Liver (tissue), 3 donors: ENCODE measurements at regions not wholly inside any gene's neighbourhood (a gene's known extent, or its start where the extent isn't known, plus 50 kb on each side); places are given as distances from the start of the nearest gene placed in this dataset.

Experiments
- ATF3 ChIP-seq: IDR thresholded peaks from 2 replicates; pipeline ENCODE4 v1.6.1; 2016; ENCODE audit warnings: antibody characterized with exemption
- CTCF ChIP-seq: fragments of 150-350 bp; IDR thresholded peaks from 2 replicates; pipeline ENCODE4 v1.5.1; 2017; ENCODE audit warnings: improper control_type of control experiment, low read depth, low read length; ENCODE audit not compliant: missing input control
- REST ChIP-seq: IDR thresholded peaks from 2 replicates; pipeline ENCODE4 v1.6.1; 2016; ENCODE audit warnings: antibody characterized with exemption, mild to moderate bottlenecking
- RXRA ChIP-seq, 2 donors: IDR thresholded peaks; 2 replicates each; pipeline ENCODE4 v1.6.1; 2017 to 2018; ENCODE audit warnings: antibody characterized with exemption in 2 of 2, mild to moderate bottlenecking in 1 of 2
- SP1 ChIP-seq: IDR thresholded peaks from 2 replicates; pipeline ENCODE4 v1.6.1; 2018; ENCODE audit warnings: antibody characterized with exemption, mild to moderate bottlenecking
- ZBTB33 ChIP-seq: IDR thresholded peaks from 2 replicates; pipeline ENCODE4 v1.6.1; 2016; ENCODE audit warnings: antibody characterized with exemption
- donor health status: healthy.
- donor health status: healthy.

DNA sequence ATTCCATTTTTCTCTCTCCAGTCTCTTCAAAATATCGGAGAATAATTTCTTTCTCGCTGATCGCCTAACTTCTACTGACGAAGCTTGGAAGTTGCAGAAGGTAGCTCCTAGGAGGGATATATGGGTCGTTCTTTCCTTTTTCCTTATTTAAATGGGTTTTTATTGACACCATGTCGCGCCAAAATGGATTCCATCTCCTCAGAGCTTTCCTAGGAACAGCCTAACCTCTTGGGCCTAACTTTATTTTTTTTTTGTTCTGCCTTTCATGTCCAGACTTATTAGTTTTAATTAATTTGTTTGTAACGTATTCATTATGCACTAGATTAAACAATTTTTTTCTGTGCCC is 92.0 kb upstream of the XIST start:
- TF ChIP-seq REST (no peak), ATF3 (no peak), RXRA (IDR thresholded peaks at IDR 0.05) (no peak), CTCF (no peak), ZBTB33 (no peak), SP1 (no peak)
